K562 (cell line): ENCODE measurements at regions not wholly inside any gene's neighbourhood (a gene's known extent, or its start where the extent isn't known, plus 50 kb on each side); places are given as distances from the start of the nearest gene placed in this dataset.

Source experiments
- RAD51 ChIP-seq: fragments of 450-650 bp; IDR thresholded peaks from 2 replicates; pipeline ENCODE4 v1.7.1; 2016; ENCODE audit warnings: low read depth, mild to moderate bottlenecking, borderline replicate concordance
- STAT5A ChIP-seq: IDR thresholded peaks from 2 replicates; pipeline ENCODE4 v1.6.1; 2012; ENCODE audit warnings: low read length, inconsistent platforms, borderline replicate concordance
- ZNF224 ChIP-seq: sonication (generic); formaldehyde crosslinking; IDR thresholded peaks from 2 replicates; pipeline ENCODE4 v1.8.0; 2022; ENCODE audit warnings: mild to moderate bottlenecking, missing genetic modification reagents
- ZNF253 ChIP-seq: fragments of 250-450 bp; sonication (Bioruptor Pico); conservative IDR thresholded peaks from 2 replicates; pipeline ENCODE4 v1.6.1; 2021; ENCODE audit warnings: mild to moderate bottlenecking
- ZSCAN29 ChIP-seq: fragments of 450-650 bp; IDR thresholded peaks from 2 replicates; pipeline ENCODE4 v1.6.1; 2017
- TF ChIP-seq, protein P1 (sequence below), 2 experiments: fragments of 450-650 bp; IDR thresholded peaks; 2 replicates each; pipeline ENCODE4 v1.6.1; 2018; ENCODE audit warnings: mild to moderate bottlenecking in 2 of 2, low read depth in 1 of 2; ENCODE audit not compliant: partially characterized antibody in 2 of 2
- TF ChIP-seq, protein P2 (sequence below), 2 experiments: fragments of 450-650 bp in 1 of 2; IDR thresholded peaks; 2 replicates each; pipeline ENCODE4 v1.6.1; 2011 to 2017; ENCODE audit warnings: low read depth in 2 of 2, antibody characterized with exemption in 1 of 2, borderline replicate concordance in 1 of 2, low read length in 1 of 2, mild to moderate bottlenecking in 1 of 2, mixed read lengths in 1 of 2; ENCODE audit not compliant: control insufficient read depth in 1 of 2

DNA sequence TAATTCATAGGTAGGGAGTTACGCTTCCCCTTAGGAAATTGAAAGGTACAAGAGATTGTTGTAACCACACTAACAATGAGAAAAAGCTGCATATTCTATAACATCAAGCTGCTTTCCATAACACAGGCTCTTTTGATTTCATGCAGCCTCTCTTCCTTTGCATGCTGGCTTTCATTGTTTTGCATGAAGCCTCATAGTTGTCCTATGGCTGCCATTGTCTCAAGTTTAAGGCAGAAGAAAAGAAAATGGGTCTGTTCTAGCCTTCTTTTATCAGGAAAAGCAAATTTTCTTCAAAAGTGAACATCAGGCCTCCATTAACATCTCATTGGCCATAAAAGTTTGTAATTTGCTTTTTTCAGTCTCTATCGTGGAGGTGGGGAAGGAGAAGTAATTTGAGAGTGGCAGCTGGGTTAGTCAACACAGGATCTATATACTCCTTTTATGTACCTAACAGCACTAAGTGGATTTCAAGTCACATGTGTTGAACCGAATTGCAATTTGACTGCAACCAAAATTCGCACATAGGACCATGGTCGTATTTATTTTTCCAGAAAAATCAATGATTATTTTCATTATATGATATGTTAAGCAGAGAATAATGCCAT, 248.5 kb upstream of the RND3 start (continued):
- TF ChIP-seq, protein P1, sequence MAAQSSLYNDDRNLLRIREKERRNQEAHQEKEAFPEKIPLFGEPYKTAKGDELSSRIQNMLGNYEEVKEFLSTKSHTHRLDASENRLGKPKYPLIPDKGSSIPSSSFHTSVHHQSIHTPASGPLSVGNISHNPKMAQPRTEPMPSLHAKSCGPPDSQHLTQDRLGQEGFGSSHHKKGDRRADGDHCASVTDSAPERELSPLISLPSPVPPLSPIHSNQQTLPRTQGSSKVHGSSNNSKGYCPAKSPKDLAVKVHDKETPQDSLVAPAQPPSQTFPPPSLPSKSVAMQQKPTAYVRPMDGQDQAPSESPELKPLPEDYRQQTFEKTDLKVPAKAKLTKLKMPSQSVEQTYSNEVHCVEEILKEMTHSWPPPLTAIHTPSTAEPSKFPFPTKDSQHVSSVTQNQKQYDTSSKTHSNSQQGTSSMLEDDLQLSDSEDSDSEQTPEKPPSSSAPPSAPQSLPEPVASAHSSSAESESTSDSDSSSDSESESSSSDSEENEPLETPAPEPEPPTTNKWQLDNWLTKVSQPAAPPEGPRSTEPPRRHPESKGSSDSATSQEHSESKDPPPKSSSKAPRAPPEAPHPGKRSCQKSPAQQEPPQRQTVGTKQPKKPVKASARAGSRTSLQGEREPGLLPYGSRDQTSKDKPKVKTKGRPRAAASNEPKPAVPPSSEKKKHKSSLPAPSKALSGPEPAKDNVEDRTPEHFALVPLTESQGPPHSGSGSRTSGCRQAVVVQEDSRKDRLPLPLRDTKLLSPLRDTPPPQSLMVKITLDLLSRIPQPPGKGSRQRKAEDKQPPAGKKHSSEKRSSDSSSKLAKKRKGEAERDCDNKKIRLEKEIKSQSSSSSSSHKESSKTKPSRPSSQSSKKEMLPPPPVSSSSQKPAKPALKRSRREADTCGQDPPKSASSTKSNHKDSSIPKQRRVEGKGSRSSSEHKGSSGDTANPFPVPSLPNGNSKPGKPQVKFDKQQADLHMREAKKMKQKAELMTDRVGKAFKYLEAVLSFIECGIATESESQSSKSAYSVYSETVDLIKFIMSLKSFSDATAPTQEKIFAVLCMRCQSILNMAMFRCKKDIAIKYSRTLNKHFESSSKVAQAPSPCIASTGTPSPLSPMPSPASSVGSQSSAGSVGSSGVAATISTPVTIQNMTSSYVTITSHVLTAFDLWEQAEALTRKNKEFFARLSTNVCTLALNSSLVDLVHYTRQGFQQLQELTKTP (IDR thresholded peaks at IDR 0.05; ENCODE audit: low read depth in 1 of 2, partially characterized antibody in 2 of 2): no peak
- TF ChIP-seq, protein P2, sequence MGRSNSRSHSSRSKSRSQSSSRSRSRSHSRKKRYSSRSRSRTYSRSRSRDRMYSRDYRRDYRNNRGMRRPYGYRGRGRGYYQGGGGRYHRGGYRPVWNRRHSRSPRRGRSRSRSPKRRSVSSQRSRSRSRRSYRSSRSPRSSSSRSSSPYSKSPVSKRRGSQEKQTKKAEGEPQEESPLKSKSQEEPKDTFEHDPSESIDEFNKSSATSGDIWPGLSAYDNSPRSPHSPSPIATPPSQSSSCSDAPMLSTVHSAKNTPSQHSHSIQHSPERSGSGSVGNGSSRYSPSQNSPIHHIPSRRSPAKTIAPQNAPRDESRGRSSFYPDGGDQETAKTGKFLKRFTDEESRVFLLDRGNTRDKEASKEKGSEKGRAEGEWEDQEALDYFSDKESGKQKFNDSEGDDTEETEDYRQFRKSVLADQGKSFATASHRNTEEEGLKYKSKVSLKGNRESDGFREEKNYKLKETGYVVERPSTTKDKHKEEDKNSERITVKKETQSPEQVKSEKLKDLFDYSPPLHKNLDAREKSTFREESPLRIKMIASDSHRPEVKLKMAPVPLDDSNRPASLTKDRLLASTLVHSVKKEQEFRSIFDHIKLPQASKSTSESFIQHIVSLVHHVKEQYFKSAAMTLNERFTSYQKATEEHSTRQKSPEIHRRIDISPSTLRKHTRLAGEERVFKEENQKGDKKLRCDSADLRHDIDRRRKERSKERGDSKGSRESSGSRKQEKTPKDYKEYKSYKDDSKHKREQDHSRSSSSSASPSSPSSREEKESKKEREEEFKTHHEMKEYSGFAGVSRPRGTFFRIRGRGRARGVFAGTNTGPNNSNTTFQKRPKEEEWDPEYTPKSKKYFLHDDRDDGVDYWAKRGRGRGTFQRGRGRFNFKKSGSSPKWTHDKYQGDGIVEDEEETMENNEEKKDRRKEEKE (IDR thresholded peaks at IDR 0.05; ENCODE audit: borderline replicate concordance in 1 of 2, control insufficient read depth in 1 of 2, low read depth in 2 of 2, low read length in 1 of 2): no peak
- TF ChIP-seq STAT5A (no peak), ZSCAN29 (no peak), ZNF253 (CRISPR knock-in tag) (no peak), RAD51 (no peak), ZNF224 (CRISPR knock-in tag) (no peak)
